HEK293T (cell line): ENCODE measurements at regions not wholly inside any gene's neighbourhood (a gene's known extent, or its start where the extent isn't known, plus 50 kb on each side); places are given as distances from the start of the nearest gene placed in this dataset.

Source experiments
- ARNT ChIP-seq: fragments of 450-650 bp; IDR thresholded peaks from 2 replicates; pipeline ENCODE4 v1.6.1; 2017; ENCODE audit warnings: mild to moderate bottlenecking
- BHLHE40 ChIP-seq: fragments of 450-650 bp; IDR thresholded peaks from 2 replicates; pipeline ENCODE4 v1.6.1; 2016; ENCODE audit warnings: mild to moderate bottlenecking, moderate library complexity, borderline replicate concordance
- FOXM1 ChIP-seq: fragments of 450-650 bp; IDR thresholded peaks from 2 replicates; pipeline ENCODE4 v1.6.1; 2017; ENCODE audit warnings: mild to moderate bottlenecking, borderline replicate concordance
- HDGF ChIP-seq: fragments of 450-650 bp; IDR thresholded peaks from 2 replicates; pipeline ENCODE4 v1.6.1; 2017; ENCODE audit warnings: antibody characterized with exemption, borderline replicate concordance
- SP1 ChIP-seq: fragments of 450-650 bp; IDR thresholded peaks from 2 replicates; pipeline ENCODE4 v1.6.1; 2017
- TARDBP ChIP-seq: fragments of 450-650 bp; IDR thresholded peaks from 2 replicates; pipeline ENCODE4 v1.6.1; 2016

DNA sequence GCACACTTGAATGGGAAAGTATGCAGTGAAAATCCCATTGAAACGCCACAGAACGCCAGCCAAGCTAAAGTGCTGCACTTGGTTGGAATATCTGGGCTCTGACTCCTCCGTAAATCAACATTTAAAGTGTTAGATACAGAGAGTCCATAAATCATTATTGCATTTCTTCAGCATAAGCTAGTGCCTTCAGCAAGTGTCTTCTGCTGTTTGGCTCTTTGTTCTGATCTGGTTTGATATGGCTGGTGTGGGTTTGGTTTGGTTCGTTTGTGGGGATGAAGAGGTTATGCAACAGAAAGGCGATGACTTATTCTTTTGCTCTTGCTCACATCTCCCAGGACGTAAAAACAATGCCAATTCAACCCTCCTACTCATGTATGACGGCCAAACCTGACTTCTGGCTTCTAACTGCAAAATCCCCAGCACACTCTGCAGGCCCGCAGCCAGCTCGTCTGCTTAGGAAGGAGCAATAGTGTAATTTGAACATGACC is 121.8 kb upstream of the ERG start:
- no peak for TF ChIP-seq FOXM1
- TF ChIP-seq HDGF: no peak
- TF ChIP-seq BHLHE40: no peak
- no peak for TF ChIP-seq ARNT
- TF ChIP-seq SP1: no peak
- no peak for TF ChIP-seq TARDBP
